Head of caudate nucleus (tissue), 42 donors: ENCODE measurements at regions not wholly inside any gene's neighbourhood (a gene's known extent, or its start where the extent isn't known, plus 50 kb on each side); places are given as distances from the start of the nearest gene placed in this dataset.
A peak's percentile ranks its signal among the peaks of the same experiment; 100 is the strongest.
"Not testable (repeated sequence)": the region's sequence is repeated elsewhere in the genome, so short reads cannot be mapped to it uniquely, and the experiment has no call there.

ENCODE experiments used
- DNase-seq, 42 donors: peaks; one replicate each; pipeline versions ENCODE4 v3.0.0 to v3.0.0-alpha.2; 2020 to 2021; ENCODE audit warnings: mixed read lengths in 7 of 42
- intact Hi-C: fragments of 100-400 bp; cut with DNase I; formaldehyde crosslinking; loops from one replicate; pipeline ENCODE4 v1.15.0; 2022

DNA sequence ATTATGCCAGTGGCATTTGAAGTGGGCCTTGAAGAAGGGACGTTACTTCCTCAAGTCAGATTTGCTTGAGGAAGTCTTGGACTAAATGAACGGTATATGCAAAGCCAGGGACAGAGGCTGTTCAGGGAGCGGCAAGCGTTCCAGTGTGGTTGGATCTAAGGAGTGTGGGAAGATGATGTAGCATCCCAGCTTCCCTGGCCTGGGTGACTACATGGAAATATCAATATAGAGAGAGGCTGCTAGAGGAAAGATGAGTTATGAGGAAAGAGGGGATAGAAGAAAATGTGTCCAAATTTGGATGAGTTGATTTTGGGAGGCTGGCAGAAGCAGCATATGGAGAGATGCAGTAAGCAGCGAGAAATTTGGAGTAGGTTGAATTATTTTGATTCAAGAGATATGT lies 432.5 kb upstream of the TENM3 start:
- intact Hi-C loops: no loop called here
- DNase-seq: no peak

DNA sequence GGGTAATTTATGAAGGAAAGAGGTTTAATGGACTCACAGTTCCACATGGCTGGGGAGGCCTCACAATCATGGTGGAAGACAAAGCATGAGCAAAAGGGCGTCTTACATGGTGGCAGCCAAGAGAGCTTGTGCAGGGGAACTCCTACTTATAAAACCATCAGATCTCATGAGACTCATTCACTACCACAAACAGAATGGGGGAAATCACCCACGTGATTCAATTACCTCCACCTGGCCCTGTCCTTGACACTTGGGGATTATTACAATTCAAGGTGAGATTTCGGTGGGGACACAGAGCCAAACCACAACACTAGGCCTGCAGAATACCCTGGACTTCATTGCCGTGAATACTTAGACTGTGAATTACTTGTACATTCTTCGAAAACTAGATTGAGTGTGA lies 431.7 kb upstream of the TENM3 start:
- intact Hi-C loops, DNase-seq: not testable (repeated sequence)

DNA sequence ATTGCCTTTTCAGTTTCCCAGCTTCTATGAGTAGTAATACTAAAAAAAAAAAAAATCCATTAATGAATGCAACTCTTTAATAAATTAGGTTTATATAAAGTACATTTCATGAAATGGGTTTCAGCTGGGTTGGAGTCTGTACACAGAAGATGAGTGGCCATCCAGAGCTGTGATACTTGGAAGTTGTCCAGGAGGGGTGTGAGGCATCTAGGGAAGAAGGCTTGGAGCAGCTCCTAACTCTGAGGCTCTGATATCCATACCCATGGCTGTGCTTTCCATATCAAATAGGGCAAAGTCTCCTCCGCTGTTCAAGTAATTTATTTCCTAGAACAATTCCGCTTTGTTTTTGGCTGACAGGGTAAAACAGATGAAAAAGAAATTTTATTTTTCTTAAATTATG lies 423.3 kb upstream of the TENM3 start:
- intact Hi-C loops: no loop called here
- peak in 2 of 42 donors; percentile 16 to 29 for DNase-seq

DNA sequence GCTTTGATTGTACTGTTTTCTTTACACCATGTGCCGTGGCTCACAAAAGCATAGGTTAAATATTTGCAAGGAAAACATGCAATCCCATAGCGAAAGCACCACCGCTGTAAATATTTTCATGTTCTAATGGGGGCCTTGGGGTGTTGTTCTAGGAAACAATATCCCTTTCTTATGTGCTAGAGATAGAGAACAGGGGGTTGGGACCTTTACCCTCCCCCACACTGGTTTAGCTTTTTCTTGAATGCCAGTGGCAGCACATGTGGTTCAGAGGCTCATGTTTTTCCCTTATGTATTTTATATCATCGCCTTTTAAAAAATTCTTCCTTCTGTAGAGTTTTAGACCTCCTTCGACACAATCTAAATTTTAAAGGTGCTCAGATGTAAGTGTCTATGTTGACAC lies 422.6 kb upstream of the TENM3 start:
- intact Hi-C loops: no loop called here
- no peak for DNase-seq

DNA sequence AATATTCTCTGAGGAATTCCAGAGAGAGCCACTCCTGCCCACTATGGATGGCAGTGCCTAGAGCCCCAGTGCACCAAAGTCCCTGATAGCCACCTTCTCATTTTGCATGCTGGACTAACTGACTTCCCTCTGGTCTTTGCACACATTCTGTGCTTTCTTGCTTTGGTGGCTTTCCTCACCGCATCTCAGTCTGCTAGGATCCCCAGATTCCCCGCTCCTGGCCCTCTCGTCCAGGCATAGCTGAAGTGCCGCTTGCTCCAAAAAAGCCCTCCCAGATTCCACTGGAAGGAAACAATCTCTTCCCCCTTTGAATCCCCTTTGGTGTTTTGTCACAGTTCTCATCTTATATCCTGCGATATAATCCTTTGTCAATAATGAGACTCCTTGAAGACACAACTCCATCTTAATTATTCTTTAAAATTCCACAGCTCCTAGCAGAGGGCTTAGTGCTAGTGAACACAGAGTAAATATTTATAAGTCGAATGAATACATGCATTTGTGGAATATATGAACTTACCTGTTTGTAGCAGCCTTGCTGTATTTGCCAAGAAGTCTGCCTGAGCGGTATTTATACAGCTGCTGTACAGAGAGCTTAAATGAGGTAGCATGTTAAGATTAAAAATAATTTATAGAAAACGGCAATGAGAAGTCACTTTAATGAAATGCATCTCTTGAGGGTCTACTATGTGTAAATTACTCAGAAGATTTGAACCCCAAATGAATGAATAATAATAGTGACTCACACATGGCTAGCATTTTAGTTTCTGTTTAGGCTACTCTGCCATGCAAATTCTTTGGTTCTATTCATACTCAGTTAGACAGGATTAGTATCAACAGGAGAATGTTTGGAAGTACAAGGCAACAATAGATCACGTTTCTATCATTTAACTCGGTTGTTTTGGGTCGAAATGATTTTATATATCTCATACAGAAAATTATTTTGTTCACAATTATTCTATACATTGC lies 421.9 kb upstream of the TENM3 start:
- no peak for DNase-seq

DNA sequence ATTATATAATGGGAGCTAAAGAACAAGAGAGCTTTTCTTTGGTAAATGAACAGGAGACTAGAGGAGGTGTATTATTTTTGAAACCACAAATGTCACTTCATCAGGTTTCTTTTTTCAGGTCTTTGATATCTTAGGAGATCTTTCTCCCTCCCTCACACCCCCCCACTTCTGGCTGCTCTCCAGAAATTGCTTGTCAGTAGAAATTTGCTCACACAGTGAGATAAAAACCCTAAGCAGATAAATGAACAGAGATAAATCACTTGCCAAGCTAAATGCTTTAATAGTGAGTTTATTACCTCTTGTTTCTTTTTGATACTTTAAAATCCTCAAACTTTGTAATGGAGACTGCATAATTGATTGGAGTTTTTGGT lies 421.2 kb upstream of the TENM3 start:
- intact Hi-C loops: no loop called here
- DNase-seq: peak in 23 of 42 donors; percentile 5 to 65 (median 30)

More for the DNA sequence above, 421.9 kb upstream of the TENM3 start:
- intact Hi-C loops: no loop called here

DNA sequence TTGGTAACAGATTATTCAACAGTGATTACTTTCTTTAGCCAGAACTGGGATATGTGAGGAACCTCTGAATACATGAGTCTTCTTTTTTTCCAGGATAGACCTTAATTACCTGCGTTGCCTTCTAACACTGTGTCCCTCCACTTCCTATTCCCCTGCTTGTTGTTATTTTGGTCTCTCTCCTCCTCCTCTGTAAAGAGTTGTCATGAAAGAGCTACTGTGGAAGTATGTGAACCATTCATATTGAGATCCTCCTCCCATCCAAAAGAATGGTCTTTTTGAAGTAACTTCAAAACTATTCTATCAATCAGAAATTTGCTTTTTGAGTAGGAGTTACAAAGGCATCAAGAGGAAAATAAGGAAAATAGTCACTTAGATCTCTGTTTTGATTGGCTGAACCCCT lies 420.0 kb upstream of the TENM3 start:
- intact Hi-C loops: no loop called here
- no peak for DNase-seq

DNA sequence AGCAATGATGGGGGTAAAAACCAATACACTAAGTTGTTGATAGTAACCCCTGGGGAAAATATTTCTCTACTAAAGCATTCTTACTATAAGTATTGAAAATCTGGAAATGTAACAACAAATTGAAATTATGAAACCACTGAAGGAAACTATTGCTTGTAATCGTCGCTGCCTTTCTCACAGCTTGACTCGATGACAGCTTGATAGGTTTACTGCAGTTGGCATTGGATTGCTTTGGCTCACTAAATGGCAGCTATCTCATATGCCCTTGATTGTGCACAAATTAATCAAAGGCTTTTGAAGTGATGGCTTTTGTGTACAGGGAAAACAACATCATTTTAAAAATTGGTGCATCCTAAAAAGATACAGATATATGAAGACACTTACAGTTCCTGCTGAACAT lies 419.6 kb upstream of the TENM3 start:
- intact Hi-C loops: no loop called here
- DNase-seq: no peak

DNA sequence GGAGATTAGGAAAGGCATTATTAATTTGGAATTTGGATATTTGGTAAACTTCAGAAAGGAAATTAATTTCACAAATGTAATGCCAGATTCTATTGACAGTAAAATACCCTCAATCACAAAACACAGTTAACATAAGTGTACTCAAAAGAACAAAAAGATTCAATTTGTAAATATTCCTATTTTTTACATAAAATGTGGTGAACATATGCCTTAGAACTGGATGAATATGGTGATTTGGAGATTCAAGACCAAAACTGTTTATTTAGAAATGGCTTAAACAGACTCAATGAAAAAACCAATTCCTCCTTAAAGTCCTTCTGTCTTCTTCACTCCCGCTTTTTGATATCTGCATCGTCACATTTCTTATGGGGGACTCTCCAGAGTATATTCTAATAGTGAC lies 417.6 kb upstream of the TENM3 start:
- intact Hi-C loops: no loop called here
- no peak for DNase-seq

DNA sequence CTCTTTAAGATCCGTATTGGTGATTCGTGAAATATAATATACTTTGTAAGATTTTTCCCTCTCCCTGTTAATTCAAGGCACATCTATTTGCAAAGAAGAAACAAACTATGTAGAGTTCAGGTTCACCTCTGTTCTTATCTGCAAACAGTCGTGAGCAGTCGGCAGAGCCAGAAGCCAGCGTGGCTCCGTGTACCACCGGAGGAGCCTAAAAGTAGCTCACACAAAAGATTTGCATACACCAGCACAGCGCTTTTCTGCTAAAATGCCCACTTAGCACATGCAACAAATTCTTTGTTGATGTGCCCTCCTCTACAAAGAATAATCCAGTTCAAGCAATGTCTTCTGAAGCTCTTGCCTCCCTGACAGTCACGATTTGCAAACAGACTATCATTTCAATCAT lies 416.0 kb upstream of the TENM3 start:
- no peak for DNase-seq
- intact Hi-C loops: no loop called here

DNA sequence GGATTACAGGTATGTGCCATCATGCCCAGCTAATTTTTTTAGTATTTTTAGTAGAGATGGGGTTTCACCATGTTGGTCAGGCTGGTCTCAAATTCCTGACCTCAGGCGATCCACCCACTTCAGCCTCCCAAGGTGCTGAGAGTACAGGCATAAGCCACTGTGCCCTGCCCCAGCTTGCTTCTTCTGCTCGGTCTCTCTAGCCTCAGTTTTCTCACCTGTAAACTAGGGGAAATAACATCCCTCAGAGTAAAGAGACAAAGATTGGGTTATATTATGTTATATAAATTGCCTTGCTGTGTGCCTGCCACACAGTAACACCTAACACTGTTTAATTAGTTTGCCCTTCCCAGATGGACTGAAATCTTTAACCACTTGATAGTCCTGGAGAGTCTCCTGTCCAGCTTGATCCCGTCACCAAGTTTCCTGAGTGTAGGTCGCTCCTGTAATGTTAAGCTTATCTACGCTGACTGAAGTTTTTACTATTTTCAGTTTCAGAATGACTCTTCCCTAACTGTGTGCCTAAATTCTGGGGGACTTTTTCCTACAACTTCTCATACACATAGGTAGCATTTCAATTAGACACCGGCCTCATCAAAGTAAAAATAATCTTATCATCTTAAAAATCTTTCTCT lies 412.7 kb upstream of the TENM3 start:
- DNase-seq: no peak
- intact Hi-C loops: no loop called here

DNA sequence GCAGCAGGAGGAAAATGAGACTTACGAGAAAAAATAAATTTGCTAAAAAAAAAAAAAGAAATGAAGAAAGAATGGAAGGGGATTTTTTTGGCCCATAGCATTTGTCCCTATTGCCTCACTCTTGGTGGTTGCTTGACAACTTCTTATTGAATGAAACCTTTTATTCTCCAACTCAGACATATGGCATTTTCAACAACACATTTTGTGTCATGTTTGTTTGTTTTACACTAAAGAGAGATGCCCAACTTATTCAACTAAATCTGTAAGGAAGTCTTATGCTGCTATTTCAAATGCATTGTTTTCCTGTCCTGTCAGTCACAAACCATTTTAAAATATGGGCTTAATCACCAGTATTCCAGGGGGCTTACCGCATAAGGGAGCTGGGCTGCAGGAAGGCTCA lies 409.1 kb upstream of the TENM3 start:
- no peak for DNase-seq
- intact Hi-C loops: no loop called here

DNA sequence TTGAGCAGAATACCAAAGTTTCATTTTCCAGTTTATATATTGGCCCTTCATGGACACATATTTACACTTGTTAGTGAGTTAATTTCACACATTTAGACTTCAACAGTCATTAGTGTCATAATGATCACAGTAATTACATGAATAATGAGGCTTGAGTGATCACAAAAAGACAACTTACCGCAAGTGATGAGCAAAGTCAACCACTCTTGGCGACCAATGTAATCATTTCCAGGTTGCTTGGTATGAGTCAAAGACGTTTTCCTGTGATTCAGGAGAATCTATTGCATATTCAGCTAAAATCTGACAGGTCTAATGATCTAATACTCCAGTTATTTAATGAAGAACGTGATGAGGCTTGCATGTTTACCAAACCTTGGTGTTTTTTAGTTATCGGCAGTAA lies 407.9 kb upstream of the TENM3 start:
- intact Hi-C loops: no loop called here
- no peak for DNase-seq

DNA sequence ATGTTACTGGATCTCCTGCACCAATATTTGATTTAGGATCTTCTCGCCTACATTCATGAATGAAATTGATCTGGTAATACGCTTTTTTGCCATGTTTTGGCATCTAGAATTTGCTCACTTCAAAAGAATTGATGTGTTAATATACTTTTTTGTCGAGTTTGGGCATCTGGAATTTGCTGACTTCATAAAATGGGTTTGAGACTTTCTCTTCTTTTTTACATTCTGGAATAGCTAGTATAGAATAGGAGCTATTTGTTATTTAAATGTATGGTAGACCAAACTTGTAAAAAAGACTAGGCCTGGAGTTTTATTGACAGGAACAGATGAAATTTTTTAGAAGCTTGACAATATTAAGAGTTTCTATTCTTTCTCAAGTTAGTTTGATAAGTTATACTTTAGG lies 404.9 kb upstream of the TENM3 start:
- intact Hi-C loops: no loop called here
- DNase-seq: no peak

DNA sequence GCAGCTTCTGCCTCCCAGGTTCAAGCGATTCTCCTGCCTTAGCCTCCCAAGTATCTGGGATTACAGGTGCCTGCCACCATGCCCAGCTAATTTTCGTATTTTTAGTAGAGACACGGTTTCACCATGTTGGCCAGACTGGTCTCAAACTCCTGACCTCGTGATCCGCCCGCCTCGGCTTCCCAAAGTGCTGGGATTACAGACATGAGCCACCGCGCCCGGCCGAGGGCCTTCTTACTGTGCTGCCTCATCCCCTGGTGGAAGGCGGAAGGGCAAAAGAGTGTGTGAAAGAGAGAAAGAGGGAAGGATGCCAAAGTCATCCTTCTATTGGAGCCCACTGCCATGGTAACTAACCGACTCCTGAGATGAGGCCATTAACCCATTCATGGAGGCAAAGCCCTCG lies 399.4 kb upstream of the TENM3 start:
- intact Hi-C loops, DNase-seq: not testable (repeated sequence)

DNA sequence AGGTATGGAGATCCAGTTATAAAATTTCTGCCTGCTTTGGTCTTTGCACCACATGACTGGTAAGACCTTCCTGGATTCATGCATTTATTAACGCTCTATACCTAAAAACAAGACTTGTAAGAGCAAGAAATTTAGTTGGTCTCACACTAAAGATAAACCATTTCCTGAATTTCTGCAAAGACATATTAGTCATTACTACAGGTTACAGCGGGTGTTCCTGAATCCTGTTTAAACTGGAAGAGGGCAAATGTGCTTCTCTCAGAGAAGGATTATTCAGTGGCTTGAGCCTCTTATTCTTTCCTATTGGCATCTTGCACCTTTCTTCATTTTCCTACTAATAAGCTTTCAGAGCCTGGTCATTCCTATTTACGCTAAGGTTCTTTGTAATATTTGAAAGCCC lies 397.6 kb upstream of the TENM3 start:
- intact Hi-C loops: no loop called here

DNA sequence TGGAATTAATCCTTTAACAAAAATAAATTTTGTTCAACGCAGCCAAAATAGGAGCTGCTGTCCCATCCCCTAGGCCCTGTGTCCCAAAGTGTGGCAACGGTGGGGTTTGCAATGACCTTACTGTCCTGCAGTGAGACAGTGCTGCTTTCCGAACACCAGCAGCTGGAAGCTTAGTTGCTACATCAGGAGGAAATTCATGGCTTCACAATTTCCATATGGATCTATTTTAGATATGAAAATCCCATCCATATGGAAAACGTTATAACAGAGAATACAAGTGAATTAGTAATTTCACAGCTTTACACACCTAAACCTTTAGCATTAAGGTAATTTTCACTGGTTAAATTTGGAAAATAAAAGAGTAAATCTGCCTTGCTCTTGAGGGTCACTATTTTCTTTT lies 396.3 kb upstream of the TENM3 start:
- intact Hi-C loops: no loop called here
- no peak for DNase-seq

More for the DNA sequence above, 397.6 kb upstream of the TENM3 start:
- no peak for DNase-seq

DNA sequence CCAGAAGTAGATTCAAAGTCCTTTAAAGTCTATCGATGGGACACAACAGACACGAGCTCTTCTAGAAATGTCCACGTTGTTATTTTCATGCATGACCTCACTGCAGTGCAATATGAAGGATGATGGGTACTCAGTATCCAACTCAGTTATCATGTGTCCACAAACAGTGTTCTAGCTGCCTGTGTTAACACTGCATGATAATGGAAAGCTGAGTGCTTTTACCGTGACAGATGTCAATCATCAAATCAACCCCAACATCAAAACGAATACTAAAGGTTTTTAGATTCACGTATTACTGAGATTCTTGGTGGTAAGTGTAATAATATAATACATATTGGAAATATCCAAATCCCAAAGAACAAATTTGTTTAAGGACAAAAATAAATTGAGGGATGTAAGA lies 394.8 kb upstream of the TENM3 start:
- no peak for DNase-seq
- intact Hi-C loops: no loop called here

DNA sequence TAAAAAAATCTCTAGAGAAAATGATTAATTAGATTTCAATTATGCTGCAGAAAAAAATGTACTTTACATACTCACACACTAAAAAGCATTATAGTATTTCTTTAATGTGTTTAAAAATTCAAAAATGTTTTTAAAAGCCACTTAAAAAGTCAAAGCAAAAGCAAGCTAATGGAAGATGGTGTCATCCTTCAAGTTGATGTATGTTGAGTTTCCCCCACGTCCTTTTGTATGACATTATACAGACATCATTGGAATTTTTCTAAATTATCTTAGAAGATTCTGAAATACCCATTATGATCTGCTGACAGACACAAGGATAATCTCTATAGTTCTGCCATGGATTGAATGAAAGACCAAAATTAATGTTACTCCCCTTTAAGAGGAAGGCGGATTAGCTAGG lies 393.7 kb upstream of the TENM3 start:
- DNase-seq: no peak
- intact Hi-C loops: no loop called here

DNA sequence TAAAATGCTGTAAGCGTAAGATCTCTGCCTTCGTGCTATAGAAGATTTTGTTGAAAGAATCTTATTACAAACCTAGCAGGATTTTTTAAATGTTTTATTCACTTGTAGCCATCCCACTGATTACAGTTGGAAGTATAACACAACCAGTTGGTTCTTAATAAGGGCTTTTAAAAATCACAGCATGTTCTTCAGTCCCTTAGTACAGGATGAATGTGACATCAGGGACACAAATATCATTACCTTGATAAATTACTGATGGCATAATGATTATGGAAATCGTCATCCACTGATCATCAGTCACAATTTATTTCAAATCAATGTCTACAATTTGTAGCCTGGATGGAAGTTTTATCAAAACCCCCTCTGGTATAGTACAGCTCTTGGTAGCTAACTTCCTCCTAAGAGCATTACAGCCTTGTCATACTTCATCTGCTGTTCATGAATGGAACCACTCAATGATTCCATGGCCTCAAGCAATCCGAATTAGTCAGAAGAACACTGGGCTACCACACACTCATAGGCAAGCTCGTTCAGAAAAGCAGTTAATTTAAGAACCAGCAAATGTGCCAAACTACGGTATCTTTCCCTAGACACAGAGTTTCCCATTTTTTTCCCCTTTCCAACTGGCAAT lies 389.2 kb upstream of the TENM3 start:
- no peak for DNase-seq
- intact Hi-C loops: no loop called here
